ENCODE measurements at regions not wholly inside any gene's neighbourhood (a gene's known extent, or its start where the extent isn't known, plus 50 kb on each side); places are given as distances from the start of the nearest gene placed in this dataset.

DNA sequence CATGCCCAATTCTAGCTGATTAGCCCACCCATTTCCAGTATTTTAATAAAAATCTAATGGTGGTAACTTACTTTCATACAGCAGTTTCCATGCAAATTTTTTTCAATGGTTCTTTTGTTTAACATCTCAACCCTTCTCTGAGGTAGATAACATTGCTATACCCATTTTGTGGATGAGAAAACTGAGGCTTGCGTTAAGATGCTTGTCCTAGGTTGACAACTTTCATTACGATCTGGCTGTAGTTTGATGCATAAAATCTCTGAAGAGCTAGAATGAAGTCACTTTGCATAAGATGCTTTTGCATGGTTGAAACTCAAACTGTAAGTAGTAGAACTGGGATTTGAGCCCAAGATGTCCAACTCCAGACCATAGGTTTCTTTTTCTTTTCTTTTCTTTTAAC is 309.5 kb upstream of the PODXL start:
- TF ChIP-seq, protein P1, sequence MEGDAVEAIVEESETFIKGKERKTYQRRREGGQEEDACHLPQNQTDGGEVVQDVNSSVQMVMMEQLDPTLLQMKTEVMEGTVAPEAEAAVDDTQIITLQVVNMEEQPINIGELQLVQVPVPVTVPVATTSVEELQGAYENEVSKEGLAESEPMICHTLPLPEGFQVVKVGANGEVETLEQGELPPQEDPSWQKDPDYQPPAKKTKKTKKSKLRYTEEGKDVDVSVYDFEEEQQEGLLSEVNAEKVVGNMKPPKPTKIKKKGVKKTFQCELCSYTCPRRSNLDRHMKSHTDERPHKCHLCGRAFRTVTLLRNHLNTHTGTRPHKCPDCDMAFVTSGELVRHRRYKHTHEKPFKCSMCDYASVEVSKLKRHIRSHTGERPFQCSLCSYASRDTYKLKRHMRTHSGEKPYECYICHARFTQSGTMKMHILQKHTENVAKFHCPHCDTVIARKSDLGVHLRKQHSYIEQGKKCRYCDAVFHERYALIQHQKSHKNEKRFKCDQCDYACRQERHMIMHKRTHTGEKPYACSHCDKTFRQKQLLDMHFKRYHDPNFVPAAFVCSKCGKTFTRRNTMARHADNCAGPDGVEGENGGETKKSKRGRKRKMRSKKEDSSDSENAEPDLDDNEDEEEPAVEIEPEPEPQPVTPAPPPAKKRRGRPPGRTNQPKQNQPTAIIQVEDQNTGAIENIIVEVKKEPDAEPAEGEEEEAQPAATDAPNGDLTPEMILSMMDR (conservative IDR thresholded peaks at IDR 0.05), result no peak
- no peak for TF ChIP-seq EZH2 (IDR thresholded peaks at IDR 0.05; ENCODE audit: low read depth)
